Inflammatory macrophage treated with lipopolysaccharide for 1 hour (primary cell): ENCODE measurements at regions not wholly inside any gene's neighbourhood (a gene's known extent, or its start where the extent isn't known, plus 50 kb on each side); places are given as distances from the start of the nearest gene placed in this dataset.

Source experiments
- DNase-seq, 2 donors: peaks; one replicate each; pipeline ENCODE4 v3.0.0-alpha.2; 2020 to 2022

GRCh38 chr5:165786073-165786472 lies 2280.7 kb downstream of the MAT2B start:
- no peak for DNase-seq

- no peak for DNase-seq
These were observed 2289.7 kb downstream of the MAT2B start for GRCh38 chr5:165795073-165795472.

GRCh38 chr5:165805756-165806155 lies 2300.3 kb downstream of the MAT2B start:
- no peak for DNase-seq

GRCh38 chr5:165808335-165808734 lies 2302.9 kb downstream of the MAT2B start:
- no peak for DNase-seq

GRCh38 chr5:165809914-165810313 lies 2304.5 kb downstream of the MAT2B start:
- no peak for DNase-seq

GRCh38 chr5:165829504-165829903 lies 2324.1 kb downstream of the MAT2B start:
- no peak for DNase-seq

GRCh38 chr5:165834891-165835290 lies 2329.5 kb downstream of the MAT2B start:
- no peak for DNase-seq

GRCh38 chr5:165836046-165836445 lies 2330.6 kb downstream of the MAT2B start:
- no peak for DNase-seq

- DNase-seq: no peak
These were observed 2331.9 kb downstream of the MAT2B start for GRCh38 chr5:165837286-165837685.

- DNase-seq: no peak
These were observed 2339.2 kb downstream of the MAT2B start for GRCh38 chr5:165844571-165844970.

- no peak for DNase-seq
These were observed 2352.7 kb downstream of the MAT2B start for GRCh38 chr5:165858118-165858517.

- no peak for DNase-seq
These were observed 2353.8 kb downstream of the MAT2B start for GRCh38 chr5:165859251-165859650.

- no peak for DNase-seq
These were observed 2357.8 kb downstream of the MAT2B start for GRCh38 chr5:165863239-165863638.

GRCh38 chr5:165871291-165871690 lies 2365.9 kb downstream of the MAT2B start:
- DNase-seq: no peak

GRCh38 chr5:165874851-165875250 lies 2369.4 kb downstream of the MAT2B start:
- DNase-seq: no peak

GRCh38 chr5:165876538-165876937 lies 2371.1 kb downstream of the MAT2B start:
- no peak for DNase-seq

GRCh38 chr5:165877475-165877874 lies 2372.1 kb downstream of the MAT2B start:
- no peak for DNase-seq

- DNase-seq: no peak
These were observed 2375.8 kb downstream of the MAT2B start for GRCh38 chr5:165881259-165881658.

GRCh38 chr5:165882099-165882498 lies 2376.7 kb downstream of the MAT2B start:
- no peak for DNase-seq

GRCh38 chr5:165885623-165886350 lies 2380.4 kb downstream of the MAT2B start:
- no peak for DNase-seq

- no peak for DNase-seq
These were observed 2381.7 kb downstream of the MAT2B start for GRCh38 chr5:165887147-165887546.

GRCh38 chr5:165892383-165892782 lies 2387.0 kb downstream of the MAT2B start:
- no peak for DNase-seq

GRCh38 chr5:165894916-165895315 lies 2389.5 kb downstream of the MAT2B start:
- no peak for DNase-seq

GRCh38 chr5:165903835-165904234 lies 2387.6 kb upstream of the WWC1 start:
- DNase-seq: no peak

GRCh38 chr5:165906871-165907270 lies 2384.6 kb upstream of the WWC1 start:
- no peak for DNase-seq
